ENCODE measurements at regions not wholly inside any gene's neighbourhood (a gene's known extent, or its start where the extent isn't known, plus 50 kb on each side); places are given as distances from the start of the nearest gene placed in this dataset.

GRCh38 chr4:72661830-72662229 is 92.8 kb upstream of the ADAMTS3 start:
- TF ChIP-seq, protein P1, sequence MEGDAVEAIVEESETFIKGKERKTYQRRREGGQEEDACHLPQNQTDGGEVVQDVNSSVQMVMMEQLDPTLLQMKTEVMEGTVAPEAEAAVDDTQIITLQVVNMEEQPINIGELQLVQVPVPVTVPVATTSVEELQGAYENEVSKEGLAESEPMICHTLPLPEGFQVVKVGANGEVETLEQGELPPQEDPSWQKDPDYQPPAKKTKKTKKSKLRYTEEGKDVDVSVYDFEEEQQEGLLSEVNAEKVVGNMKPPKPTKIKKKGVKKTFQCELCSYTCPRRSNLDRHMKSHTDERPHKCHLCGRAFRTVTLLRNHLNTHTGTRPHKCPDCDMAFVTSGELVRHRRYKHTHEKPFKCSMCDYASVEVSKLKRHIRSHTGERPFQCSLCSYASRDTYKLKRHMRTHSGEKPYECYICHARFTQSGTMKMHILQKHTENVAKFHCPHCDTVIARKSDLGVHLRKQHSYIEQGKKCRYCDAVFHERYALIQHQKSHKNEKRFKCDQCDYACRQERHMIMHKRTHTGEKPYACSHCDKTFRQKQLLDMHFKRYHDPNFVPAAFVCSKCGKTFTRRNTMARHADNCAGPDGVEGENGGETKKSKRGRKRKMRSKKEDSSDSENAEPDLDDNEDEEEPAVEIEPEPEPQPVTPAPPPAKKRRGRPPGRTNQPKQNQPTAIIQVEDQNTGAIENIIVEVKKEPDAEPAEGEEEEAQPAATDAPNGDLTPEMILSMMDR (IDR thresholded peaks at IDR 0.05), result no peak
- TF ChIP-seq POLR2A (IDR thresholded peaks at IDR 0.05), result no peak

Measured in Peyer's patch (tissue), 4 donors.